Transverse colon (tissue), 4 donors: ENCODE measurements at regions not wholly inside any gene's neighbourhood (a gene's known extent, or its start where the extent isn't known, plus 50 kb on each side); places are given as distances from the start of the nearest gene placed in this dataset.

Source experiments
- DNase-seq: peaks from one replicate; pipeline ENCODE4 v3.0.0-alpha.2; 2019
- H3K27ac ChIP-seq, 4 donors: fragments of 200-600 bp; sonication (generic); 2 replicates each; pipeline ENCODE4 v1.5.1; 2016 to 2018; ENCODE audit warnings: inconsistent platforms in 4 of 4
- H3K27me3 ChIP-seq: fragments of 200-600 bp; sonication (generic); 2 replicates; pipeline ENCODE4 v1.5.1; 2017; ENCODE audit warnings: inconsistent platforms
- H3K36me3 ChIP-seq, 4 donors: fragments of 200-600 bp; sonication (generic); 2 replicates each; pipeline ENCODE4 v1.5.1; 2017 to 2019; ENCODE audit warnings: inconsistent platforms in 4 of 4
- H3K4me1 ChIP-seq, 4 donors: fragments of 200-600 bp; sonication (generic); 2 replicates each; pipeline ENCODE4 v1.5.1; 2017 to 2020; ENCODE audit warnings: inconsistent platforms in 4 of 4
- H3K4me3 ChIP-seq, 4 donors: fragments of 200-600 bp; sonication (generic); 1 replicate in 1 of 4; 2 replicates in 3 of 4; pipeline versions ENCODE4 v1.5.1 to v1.6.1; 2017 to 2019; ENCODE audit warnings: inconsistent platforms in 4 of 4
- H3K9me3 ChIP-seq, 2 donors: fragments of 200-600 bp; sonication (generic); 2 replicates each; pipeline ENCODE4 v1.5.1; 2017 to 2019; ENCODE audit warnings: inconsistent platforms in 2 of 2
- EP300 ChIP-seq: sonication (generic); formaldehyde crosslinking; IDR thresholded peaks from one replicate; pipeline ENCODE4 v1.6.1; 2017; ENCODE audit warnings: antibody characterized with exemption, low read depth
- POLR2A ChIP-seq: fragments of 450-650 bp; IDR thresholded peaks from one replicate; pipeline ENCODE4 v1.6.1; 2016; ENCODE audit warnings: antibody characterized with exemption, mild to moderate bottlenecking, moderate library complexity
- POLR2AphosphoS5 ChIP-seq, 3 donors: sonication (generic); formaldehyde crosslinking; IDR thresholded peaks; one replicate each; pipeline ENCODE4 v1.6.1; 2016; ENCODE audit warnings: antibody characterized with exemption in 3 of 3
- WGBS, 2 donors: methylation state at CpG; one replicate each; pipeline ENCODE4 v1.1.5; 2018; ENCODE audit warnings: low coverage in 1 of 2; 5-methylcytosine and 5-hydroxymethylcytosine counted together
- in situ Hi-C, 4 donors: fragments of 200-750 bp; cut with MboI; loops; one replicate each; pipeline versions ENCODE4 v1.15.0 to v1.15.1; 2017; ENCODE audit warnings: low sequenced_read_pairs in 3 of 4, low pct_ligation_motif_present in 1 of 4, low pct_unique_long_range_greater_than_20kb in 1 of 4
- intact Hi-C: fragments of 100-400 bp; cut with DNase I; formaldehyde crosslinking; loops from one replicate; pipeline ENCODE4 v1.15.1; 2023; ENCODE audit warnings: low total_unique reads
- TF ChIP-seq, protein P1 (sequence below), 5 experiments: fragments of 200-600 bp in 3 of 5; fragments of 450-650 bp in 2 of 5; sonication (generic) in 3 of 5; IDR thresholded peaks; 1 replicate in 2 of 5; 2 replicates in 3 of 5; pipeline ENCODE4 v1.5.1; 2016 to 2017; ENCODE audit warnings: antibody characterized with exemption in 5 of 5, inconsistent platforms in 3 of 5, mild to moderate bottlenecking in 2 of 5, moderate library complexity in 1 of 5

DNA sequence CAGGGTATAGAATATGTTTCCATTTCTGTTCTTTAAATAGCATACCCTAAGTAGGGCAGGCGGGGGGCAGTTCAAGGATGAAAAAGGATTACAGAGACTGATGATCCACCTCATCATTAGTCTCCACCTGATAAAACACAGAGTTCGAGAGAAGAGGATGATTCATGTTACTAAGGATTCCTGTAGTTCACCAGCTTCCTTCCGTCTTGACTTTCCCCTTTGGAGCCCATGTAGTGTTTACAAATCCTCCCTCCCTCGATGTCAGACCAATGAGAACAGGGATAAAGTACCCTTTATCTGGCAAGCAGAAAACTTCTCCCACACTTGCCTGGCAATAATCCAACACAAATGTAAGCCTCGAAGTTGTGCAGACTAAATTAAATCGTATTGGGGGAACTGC lies 526.3 kb upstream of the FAM241A start:
- Histone ChIP-seq H3K27me3 (no peaks in the 10 kb centered on the region), H3K36me3 (no peaks in the 10 kb centered on the region), H3K4me1 (no peaks in the 10 kb centered on the region), H3K4me3 (no peak overlapping the region), H3K9me3 (no peaks in the 10 kb centered on the region), H3K27ac (no peak overlapping the region)
- WGBS, 2 donors = 63 to 100% methylated on average over 2 to 6 of the region's 6 CpGs
- intact Hi-C loops = no loop called here
- in situ Hi-C loops = no loop called here
- TF ChIP-seq EP300 (no peak), POLR2AphosphoS5 (IDR thresholded peaks at IDR 0.05) (no peak), POLR2A (no peak)
- TF ChIP-seq, protein P1, sequence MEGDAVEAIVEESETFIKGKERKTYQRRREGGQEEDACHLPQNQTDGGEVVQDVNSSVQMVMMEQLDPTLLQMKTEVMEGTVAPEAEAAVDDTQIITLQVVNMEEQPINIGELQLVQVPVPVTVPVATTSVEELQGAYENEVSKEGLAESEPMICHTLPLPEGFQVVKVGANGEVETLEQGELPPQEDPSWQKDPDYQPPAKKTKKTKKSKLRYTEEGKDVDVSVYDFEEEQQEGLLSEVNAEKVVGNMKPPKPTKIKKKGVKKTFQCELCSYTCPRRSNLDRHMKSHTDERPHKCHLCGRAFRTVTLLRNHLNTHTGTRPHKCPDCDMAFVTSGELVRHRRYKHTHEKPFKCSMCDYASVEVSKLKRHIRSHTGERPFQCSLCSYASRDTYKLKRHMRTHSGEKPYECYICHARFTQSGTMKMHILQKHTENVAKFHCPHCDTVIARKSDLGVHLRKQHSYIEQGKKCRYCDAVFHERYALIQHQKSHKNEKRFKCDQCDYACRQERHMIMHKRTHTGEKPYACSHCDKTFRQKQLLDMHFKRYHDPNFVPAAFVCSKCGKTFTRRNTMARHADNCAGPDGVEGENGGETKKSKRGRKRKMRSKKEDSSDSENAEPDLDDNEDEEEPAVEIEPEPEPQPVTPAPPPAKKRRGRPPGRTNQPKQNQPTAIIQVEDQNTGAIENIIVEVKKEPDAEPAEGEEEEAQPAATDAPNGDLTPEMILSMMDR (IDR thresholded peaks at IDR 0.05) = no peak
- no peak for DNase-seq

DNA sequence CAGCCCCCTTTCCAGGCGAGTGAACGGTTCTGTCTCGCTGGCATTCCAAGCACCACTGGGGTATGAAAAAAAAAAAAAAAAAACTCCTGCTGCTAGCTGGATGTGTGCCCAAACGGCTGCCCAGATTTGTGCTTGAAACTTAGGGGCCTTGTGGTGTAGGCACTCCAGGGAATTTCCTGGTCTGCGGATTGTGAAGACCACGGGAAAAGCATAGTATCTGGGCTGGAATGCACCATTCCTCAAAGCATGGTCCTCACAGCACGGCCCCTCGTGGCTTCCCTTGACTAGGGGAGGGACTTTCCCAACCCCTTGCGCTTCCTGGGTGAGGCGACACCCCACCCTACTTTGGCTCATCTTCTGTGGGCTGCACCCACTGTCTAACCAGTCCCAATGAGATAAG lies 516.8 kb upstream of the FAM241A start:
- Histone ChIP-seq H3K4me1 (no peaks in the 10 kb centered on the region), H3K9me3 (no peaks in the 10 kb centered on the region), H3K27me3 (no peaks in the 10 kb centered on the region), H3K36me3 (no peaks in the 10 kb centered on the region), H3K27ac (no peak overlapping the region), H3K4me3 (no peak overlapping the region)
- in situ Hi-C loops (loop anchor here in 3 of 4 donors (25.0 kb wide), 4 partner anchors 234 to 991 kb away; no protein-coding TSS in a partner anchor), intact Hi-C loops (no loop called here)
- WGBS, 2 donors = 74 to 77% methylated on average over 6 to 9 of the region's 10 CpGs
- no peak for DNase-seq
- no peak for TF ChIP-seq POLR2AphosphoS5 (IDR thresholded peaks at IDR 0.05)
- TF ChIP-seq EP300 = no peak
- TF ChIP-seq, protein P1 (IDR thresholded peaks at IDR 0.05) = no peak
- TF ChIP-seq POLR2A = no peak

DNA sequence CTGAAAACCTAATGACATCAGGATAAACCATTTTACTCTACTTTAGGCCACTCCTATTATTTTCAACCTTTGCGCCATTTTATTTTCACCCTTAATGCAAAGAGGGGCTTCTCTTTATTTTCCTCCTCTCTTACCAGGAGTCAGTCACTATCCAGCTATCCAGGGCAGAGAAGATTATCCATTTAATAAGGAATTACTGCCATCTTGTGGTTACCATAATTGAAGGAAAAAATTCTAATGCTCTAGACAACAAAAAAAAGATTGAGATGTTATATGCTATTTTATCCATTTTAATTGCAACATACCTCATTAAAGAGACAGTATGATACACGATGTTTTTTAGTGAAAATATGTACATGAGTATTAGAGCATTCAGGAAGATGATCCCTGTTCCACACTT lies 514.5 kb upstream of the FAM241A start:
- TF ChIP-seq, protein P1 (IDR thresholded peaks at IDR 0.05) = peak in 2 of 5 experiments; percentile 9 to 16
- no peak for TF ChIP-seq EP300
- no peak for TF ChIP-seq POLR2AphosphoS5 (IDR thresholded peaks at IDR 0.05)
- 29 to 44% methylated on average over 2 of the region's 2 CpGs for WGBS, 2 donors
- Histone ChIP-seq H3K4me3 (no peak overlapping the region), H3K36me3 (no peaks in the 10 kb centered on the region), H3K9me3 (no peaks in the 10 kb centered on the region), H3K27me3 (no peaks in the 10 kb centered on the region), H3K4me1 (no peaks in the 10 kb centered on the region), H3K27ac (no peak overlapping the region)
- in situ Hi-C loops (loop anchor here (10.0 to 25.0 kb wide), 6 partner anchors 232 to 993 kb away; no protein-coding TSS in a partner anchor), intact Hi-C loops (no loop called here)
- no peak for DNase-seq

GRCh38 chr4:111631215-111631999 lies 513.8 kb upstream of the FAM241A start:
- intact Hi-C loops = no loop called here
- no peaks in the 10 kb centered on the region for H3K27me3 ChIP-seq
- H3K4me1 ChIP-seq = no peaks in the 10 kb centered on the region
- no peaks in the 10 kb centered on the region for H3K36me3 ChIP-seq
- no peak for DNase-seq
- in situ Hi-C loops = loop anchor here (10.0 to 25.0 kb wide), 6 partner anchors 231 to 994 kb away; no protein-coding TSS in a partner anchor
- WGBS, 2 donors = 58 to 75% methylated on average over 2 of the region's 2 CpGs
- no peaks in the 10 kb centered on the region for H3K9me3 ChIP-seq
- no peak overlapping the region for H3K4me3 ChIP-seq
- TF ChIP-seq POLR2A = no peak
- TF ChIP-seq, protein P1 (IDR thresholded peaks at IDR 0.05) = peak in 4 of 5 experiments; percentile 11 to 27 (median 22)
- no peak overlapping the region for H3K27ac ChIP-seq
